HG02623 (cell line): ENCODE measurements at regions not wholly inside any gene's neighbourhood (a gene's known extent, or its start where the extent isn't known, plus 50 kb on each side); places are given as distances from the start of the nearest gene placed in this dataset.

Source experiments
- ATAC-seq: cut with Tn5 transposase; IDR thresholded peaks from one replicate; pipeline ENCODE4 v1.9.1; 2021; ENCODE audit warnings: moderate library complexity; ENCODE audit not compliant: unreplicated experiment

- no peak for ATAC-seq
Measured at GRCh38 chr18:73966954-73967353, 180.7 kb downstream of the FBXO15 start.

GRCh38 chr18:73962256-73962655, 185.4 kb downstream of the FBXO15 start:
- peak; percentile 81 for ATAC-seq

GRCh38 chr18:73961804-73962203, 185.8 kb downstream of the FBXO15 start:
- ATAC-seq, result peak; percentile 13

GRCh38 chr18:73959352-73959751, 188.3 kb downstream of the FBXO15 start:
- no peak for ATAC-seq

- ATAC-seq, result no peak
Measured at GRCh38 chr18:73954268-73954667, 193.4 kb downstream of the FBXO15 start.

GRCh38 chr18:73952296-73952946, 195.2 kb downstream of the FBXO15 start:
- no peak for ATAC-seq

GRCh38 chr18:73950116-73950700, 197.4 kb downstream of the FBXO15 start:
- no peak for ATAC-seq

- no peak for ATAC-seq
Measured at GRCh38 chr18:73948497-73948896, 199.1 kb downstream of the FBXO15 start.

- no peak for ATAC-seq
Measured at GRCh38 chr18:73948084-73948483, 199.6 kb downstream of the FBXO15 start.

- no peak for ATAC-seq
Measured at GRCh38 chr18:73947180-73947921, 200.3 kb downstream of the FBXO15 start.

GRCh38 chr18:73945130-73945792, 202.4 kb downstream of the FBXO15 start:
- ATAC-seq, result no peak

- ATAC-seq, result no peak
Measured at GRCh38 chr18:73944715-73945114, 202.9 kb downstream of the FBXO15 start.

GRCh38 chr18:73943763-73944162, 203.9 kb downstream of the FBXO15 start:
- no peak for ATAC-seq

- ATAC-seq, result no peak
Measured at GRCh38 chr18:73942956-73943355, 204.7 kb downstream of the FBXO15 start.

GRCh38 chr18:73942081-73942625, 205.5 kb downstream of the FBXO15 start:
- no peak for ATAC-seq

GRCh38 chr18:73940721-73941120, 206.9 kb downstream of the FBXO15 start:
- no peak for ATAC-seq

- ATAC-seq, result no peak
Measured at GRCh38 chr18:73939391-73939790, 208.2 kb downstream of the FBXO15 start.

- ATAC-seq, result no peak
Measured at GRCh38 chr18:73933685-73934084, 213.9 kb downstream of the FBXO15 start.

- no peak for ATAC-seq
Measured at GRCh38 chr18:73932976-73933375, 214.7 kb downstream of the FBXO15 start.

- ATAC-seq, result no peak
Measured at GRCh38 chr18:73927496-73927895, 220.1 kb downstream of the FBXO15 start.

- no peak for ATAC-seq
Measured at GRCh38 chr18:73924836-73925235, 222.8 kb downstream of the FBXO15 start.
